Peyer's patch (tissue), 4 donors: ENCODE measurements at regions not wholly inside any gene's neighbourhood (a gene's known extent, or its start where the extent isn't known, plus 50 kb on each side); places are given as distances from the start of the nearest gene placed in this dataset.
A peak's percentile ranks its signal among the peaks of the same experiment; 100 is the strongest.

Source experiments
- DNase-seq, 3 donors: peaks; one replicate each; pipeline ENCODE4 v3.0.0-alpha.2; 2017 to 2019
- H3K27ac ChIP-seq, 4 donors: fragments of 200-600 bp; sonication (generic); one replicate each; pipeline ENCODE4 v1.5.1; 2016 to 2019
- H3K27me3 ChIP-seq, 2 donors: fragments of 200-600 bp; sonication (generic); one replicate each; pipeline ENCODE4 v1.5.1; 2019
- H3K36me3 ChIP-seq, 3 donors: fragments of 200-600 bp; sonication (generic); one replicate each; pipeline ENCODE4 v1.5.1; 2016 to 2019
- H3K4me1 ChIP-seq, 4 donors: fragments of 200-600 bp; sonication (generic); one replicate each; pipeline ENCODE4 v1.5.1; 2016 to 2019
- H3K4me3 ChIP-seq, 4 donors: fragments of 200-600 bp; sonication (generic); 1 replicate in 3 of 4; 2 replicates in 1 of 4; pipeline ENCODE4 v1.5.1; 2016 to 2019; ENCODE audit warnings: mild to moderate bottlenecking in 1 of 4
- H3K9me3 ChIP-seq, 4 donors: fragments of 200-600 bp; sonication (generic); one replicate each; pipeline ENCODE4 v1.5.1; 2016 to 2019; ENCODE audit warnings: mild to moderate bottlenecking in 1 of 4
- POLR2A ChIP-seq, 2 donors: fragments of 450-650 bp; IDR thresholded peaks; one replicate each; pipeline ENCODE4 v1.5.1; 2017; ENCODE audit warnings: antibody characterized with exemption in 2 of 2, mild to moderate bottlenecking in 2 of 2, moderate library complexity in 2 of 2
- TF ChIP-seq, protein P1 (sequence below), 6 experiments: fragments of 450-650 bp in 4 of 6; fragments of 200-600 bp in 2 of 6; sonication (generic) in 1 of 6; IDR thresholded peaks; one replicate each; pipeline ENCODE4 v1.5.1; 2017 to 2019; ENCODE audit warnings: antibody characterized with exemption in 6 of 6, mild to moderate bottlenecking in 3 of 6, moderate library complexity in 1 of 6

DNA sequence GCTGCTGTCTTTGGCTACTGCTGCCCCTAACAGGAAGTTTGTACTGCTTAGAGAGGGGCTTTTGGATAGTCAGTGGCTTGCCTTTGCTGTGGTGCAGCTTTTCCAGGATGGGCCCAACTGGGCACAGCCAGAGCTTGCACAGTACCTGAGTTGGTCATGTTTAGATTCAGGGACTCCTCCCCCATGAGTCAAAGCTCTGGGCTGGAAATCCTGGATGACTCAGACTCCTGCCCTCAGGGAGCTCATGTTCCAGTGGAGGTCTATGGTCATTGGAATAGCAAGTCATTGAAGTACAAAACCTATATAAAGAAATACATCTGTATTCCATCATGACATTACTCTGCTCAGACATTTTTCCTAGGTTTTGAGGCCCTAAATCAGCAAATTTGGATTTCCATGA lies 66.7 kb upstream of the PJA1 start:
- Histone ChIP-seq H3K36me3 (no peaks in the 10 kb centered on the region), H3K9me3 (no peaks in the 10 kb centered on the region), H3K4me1 (no peaks in the 10 kb centered on the region), H3K27ac (no peak overlapping the region), H3K27me3 (no peaks in the 10 kb centered on the region), H3K4me3 (no peak overlapping the region)
- TF ChIP-seq, protein P1, sequence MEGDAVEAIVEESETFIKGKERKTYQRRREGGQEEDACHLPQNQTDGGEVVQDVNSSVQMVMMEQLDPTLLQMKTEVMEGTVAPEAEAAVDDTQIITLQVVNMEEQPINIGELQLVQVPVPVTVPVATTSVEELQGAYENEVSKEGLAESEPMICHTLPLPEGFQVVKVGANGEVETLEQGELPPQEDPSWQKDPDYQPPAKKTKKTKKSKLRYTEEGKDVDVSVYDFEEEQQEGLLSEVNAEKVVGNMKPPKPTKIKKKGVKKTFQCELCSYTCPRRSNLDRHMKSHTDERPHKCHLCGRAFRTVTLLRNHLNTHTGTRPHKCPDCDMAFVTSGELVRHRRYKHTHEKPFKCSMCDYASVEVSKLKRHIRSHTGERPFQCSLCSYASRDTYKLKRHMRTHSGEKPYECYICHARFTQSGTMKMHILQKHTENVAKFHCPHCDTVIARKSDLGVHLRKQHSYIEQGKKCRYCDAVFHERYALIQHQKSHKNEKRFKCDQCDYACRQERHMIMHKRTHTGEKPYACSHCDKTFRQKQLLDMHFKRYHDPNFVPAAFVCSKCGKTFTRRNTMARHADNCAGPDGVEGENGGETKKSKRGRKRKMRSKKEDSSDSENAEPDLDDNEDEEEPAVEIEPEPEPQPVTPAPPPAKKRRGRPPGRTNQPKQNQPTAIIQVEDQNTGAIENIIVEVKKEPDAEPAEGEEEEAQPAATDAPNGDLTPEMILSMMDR (IDR thresholded peaks at IDR 0.05), result no peak
- no peak for TF ChIP-seq POLR2A (IDR thresholded peaks at IDR 0.05)
- peak in 1 of 3 donors; percentile 2 for DNase-seq

DNA sequence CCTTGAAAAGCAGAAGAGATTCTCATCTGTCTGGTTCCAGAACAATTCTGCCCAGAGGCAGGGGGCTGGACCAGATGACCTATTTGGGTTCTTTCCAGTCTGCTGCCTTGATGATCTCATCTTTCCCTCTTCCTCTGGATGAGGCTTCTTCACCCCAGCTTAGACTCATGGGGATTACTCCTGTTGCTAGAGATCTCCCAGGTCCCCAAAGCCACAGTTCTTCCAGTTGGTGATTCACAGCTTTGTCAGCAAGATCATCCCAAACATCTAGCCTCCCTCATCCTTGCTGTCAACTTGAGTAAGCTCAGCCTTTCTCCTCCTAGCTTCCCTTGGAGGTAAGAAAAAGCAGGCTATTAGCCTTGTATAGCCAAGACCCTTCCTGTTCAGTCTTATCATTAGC lies 64.2 kb upstream of the PJA1 start:
- TF ChIP-seq, protein P1 (IDR thresholded peaks at IDR 0.05), result no peak
- no peak for TF ChIP-seq POLR2A (IDR thresholded peaks at IDR 0.05)
- no peaks in the 10 kb centered on the region for H3K27me3 ChIP-seq

DNA sequence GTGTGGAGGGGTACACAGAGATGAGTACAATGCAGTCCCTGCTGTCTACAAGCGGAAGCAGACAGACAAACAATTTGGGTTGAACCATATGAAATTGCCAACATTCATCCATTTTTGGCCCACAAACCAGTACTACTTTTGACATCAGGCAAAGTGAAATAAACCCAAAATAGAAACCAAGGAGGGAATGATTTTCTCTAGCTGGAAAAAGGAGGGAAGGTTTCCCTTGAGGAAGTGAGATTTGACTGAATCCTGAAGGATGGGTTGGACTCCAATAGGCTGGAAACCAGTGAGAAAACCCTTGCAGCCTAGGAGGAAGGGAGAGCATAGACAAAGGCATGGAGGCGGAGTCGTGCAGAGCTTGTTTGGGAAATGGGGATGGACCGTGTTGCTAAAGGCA lies 63.5 kb upstream of the PJA1 start:
- Histone ChIP-seq H3K27ac (no peak overlapping the region), H3K27me3 (no peaks in the 10 kb centered on the region), H3K36me3 (no peaks in the 10 kb centered on the region), H3K4me3 (no peak overlapping the region), H3K4me1 (no peaks in the 10 kb centered on the region), H3K9me3 (no peaks in the 10 kb centered on the region)
- no peak for DNase-seq
- no peak for TF ChIP-seq POLR2A (IDR thresholded peaks at IDR 0.05)
- TF ChIP-seq, protein P1 (IDR thresholded peaks at IDR 0.05), result no peak

More for the DNA sequence above, 64.2 kb upstream of the PJA1 start:
- no peak overlapping the region for H3K4me3 ChIP-seq
- H3K27ac ChIP-seq, result no peak overlapping the region
- H3K36me3 ChIP-seq, result no peaks in the 10 kb centered on the region
- no peaks in the 10 kb centered on the region for H3K9me3 ChIP-seq
- no peaks in the 10 kb centered on the region for H3K4me1 ChIP-seq
- peak in 1 of 3 donors; percentile 4 for DNase-seq

DNA sequence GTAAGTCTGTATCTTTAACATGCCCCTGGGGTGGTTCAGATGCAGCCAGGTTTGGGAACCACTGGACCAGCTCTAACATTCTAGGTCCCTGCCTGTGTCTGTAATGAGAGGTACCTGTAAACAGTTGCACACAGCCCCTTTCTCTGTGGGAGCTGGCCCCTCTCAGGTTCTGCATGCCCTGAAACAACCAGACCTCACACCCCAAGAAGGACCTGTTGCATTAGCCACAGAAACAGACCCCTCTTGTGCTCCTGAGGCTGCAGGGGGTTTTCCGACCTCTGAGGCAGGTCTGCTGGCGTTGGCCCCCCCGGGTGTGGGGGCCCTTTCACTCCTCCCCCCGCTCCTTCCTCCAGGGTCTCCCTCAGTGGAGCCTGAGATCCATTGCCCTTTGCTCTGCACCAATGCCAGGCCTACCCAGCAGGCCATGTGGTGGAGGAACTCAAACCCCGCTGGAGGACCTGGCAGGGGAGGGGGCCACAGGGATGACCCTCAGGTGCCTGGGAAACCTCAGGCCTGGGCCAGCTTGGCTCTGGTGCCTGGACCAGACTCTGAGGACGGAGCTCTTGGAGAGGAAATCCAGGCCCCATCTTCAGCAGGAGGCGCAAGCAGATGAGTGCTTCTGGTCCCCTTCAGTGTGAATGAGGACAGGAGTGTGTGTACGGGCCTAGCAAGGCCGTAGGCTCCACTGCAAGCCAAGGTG lies 61.4 kb upstream of the PJA1 start:
- TF ChIP-seq, protein P1 (IDR thresholded peaks at IDR 0.05), result no peak
- no peak for TF ChIP-seq POLR2A (IDR thresholded peaks at IDR 0.05)
- no peak overlapping the region for H3K27ac ChIP-seq
- no peak overlapping the region for H3K4me3 ChIP-seq
- H3K9me3 ChIP-seq, result no peaks in the 10 kb centered on the region
- no peaks in the 10 kb centered on the region for H3K36me3 ChIP-seq
- DNase-seq, result peak in 1 of 3 donors; percentile 29
- H3K4me1 ChIP-seq, result no peaks in the 10 kb centered on the region
- H3K27me3 ChIP-seq, result no peaks in the 10 kb centered on the region

DNA sequence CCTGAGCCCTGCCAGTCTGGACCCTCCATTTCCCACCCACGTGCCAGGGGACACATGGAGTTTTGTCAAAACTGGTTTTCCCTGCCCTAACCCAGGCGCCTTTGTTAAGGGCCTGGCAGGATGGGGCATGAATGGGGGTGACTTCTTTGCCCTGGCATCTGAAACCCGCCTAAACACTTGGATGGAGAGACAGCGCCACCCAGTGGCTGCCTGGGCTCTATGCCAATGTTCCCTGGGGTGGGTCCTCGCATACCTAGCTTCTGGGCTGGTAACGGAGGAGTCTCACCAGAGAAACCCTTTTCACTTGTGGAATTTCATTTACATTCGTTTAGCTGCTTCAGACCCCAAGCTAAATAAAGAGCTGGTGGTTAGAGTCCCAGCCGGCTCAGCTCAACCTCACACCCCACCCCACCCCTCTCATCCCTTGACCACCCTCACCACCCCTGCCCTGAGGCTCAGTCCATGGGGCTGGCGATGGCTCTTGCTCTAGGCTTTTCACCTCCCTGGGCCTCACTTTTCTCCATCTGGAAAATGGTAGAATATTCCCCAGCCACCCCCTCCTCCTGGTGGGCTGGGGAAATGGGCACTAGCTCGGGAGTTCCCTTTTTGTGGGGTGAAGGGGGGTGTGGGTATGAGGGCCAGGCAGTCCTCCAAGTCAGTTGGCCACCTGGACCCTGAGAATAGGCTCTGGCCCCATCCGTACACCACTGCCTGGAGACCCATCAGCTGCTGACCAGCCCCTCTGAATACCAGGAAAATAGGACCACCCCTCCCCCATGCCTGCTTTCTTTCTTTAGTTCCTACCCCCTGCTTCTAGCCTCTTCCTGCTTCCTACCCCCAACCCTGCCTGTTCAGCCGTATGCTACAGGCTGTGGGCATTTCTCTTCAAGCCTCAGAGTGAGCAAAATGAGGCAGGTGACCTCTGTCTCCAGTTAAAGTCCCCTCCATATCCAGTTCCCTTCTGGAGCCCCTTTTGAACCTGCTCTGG lies 57.1 kb upstream of the PJA1 start:
- no peaks in the 10 kb centered on the region for H3K27me3 ChIP-seq
- no peak for TF ChIP-seq POLR2A (IDR thresholded peaks at IDR 0.05)
- TF ChIP-seq, protein P1 (IDR thresholded peaks at IDR 0.05), result peak; percentile 19 to 69 (median 62)

More for the DNA sequence above, 57.1 kb upstream of the PJA1 start:
- Histone ChIP-seq H3K4me1 (no peaks in the 10 kb centered on the region), H3K36me3 (no peaks in the 10 kb centered on the region), H3K9me3 (no peaks in the 10 kb centered on the region), H3K4me3 (no peak overlapping the region), H3K27ac (no peak overlapping the region)
- DNase-seq, result peak; percentile 47 to 78 (median 70)
